WTC11 (cell line): ENCODE measurements at regions not wholly inside any gene's neighbourhood (a gene's known extent, or its start where the extent isn't known, plus 50 kb on each side); places are given as distances from the start of the nearest gene placed in this dataset.

Experiments used
- ATAC-seq: fragments of 200-7000 bp; cut with Tn5 transposase; 2 replicates; pipeline ENCODE4 v1.10.0; 2021; ENCODE audit warnings: mild to moderate bottlenecking, moderate library complexity
- CTCF ChIA-PET: fragments of 300-600 bp; sonication (Branson Sonifier 250); formaldehyde crosslinking; loops from one replicate; lab custom pipeline; 2021; ENCODE audit warnings: antibody characterized with exemption; lab: Charles Lee
- POLR2A ChIA-PET: fragments of 350-600 bp; sonication (Branson Sonifier 250); formaldehyde crosslinking; loops from one replicate; lab custom pipeline; 2021; ENCODE audit warnings: antibody characterized with exemption; lab: Charles Lee
- DNase-seq: peaks from one replicate; pipeline ENCODE4 v3.0.0; 2021; ENCODE audit warnings: low spot score
- H3K27ac Mint-ChIP-seq: 2 replicates; pipeline ENCODE4 v1.8.0; 2021; ENCODE audit warnings: mixed read lengths
- H3K27me3 Mint-ChIP-seq: 2 replicates; pipeline ENCODE4 v1.8.0; 2021; ENCODE audit warnings: low read depth, mild to moderate bottlenecking, moderate library complexity, mixed read lengths
- H3K36me3 Mint-ChIP-seq: 2 replicates; pipeline ENCODE4 v1.8.0; 2021; ENCODE audit warnings: mixed read lengths
- H3K4me1 Mint-ChIP-seq: 2 replicates; pipeline ENCODE4 v1.8.0; 2022; ENCODE audit warnings: mixed read lengths
- H3K4me3 Mint-ChIP-seq: 2 replicates; pipeline ENCODE4 v1.8.0; 2021; ENCODE audit warnings: mild to moderate bottlenecking, moderate library complexity, mixed read lengths
- H3K9me3 Mint-ChIP-seq: 2 replicates; pipeline ENCODE4 v1.8.0; 2021; ENCODE audit warnings: mixed read lengths
- CREB1 ChIP-seq: sonication (generic); formaldehyde crosslinking; IDR thresholded peaks from 2 replicates; pipeline ENCODE4 v1.8.0; 2023; ENCODE audit warnings: mild to moderate bottlenecking, missing genetic modification reagents
- ETV6 ChIP-seq: sonication (generic); formaldehyde crosslinking; IDR thresholded peaks from 2 replicates; pipeline ENCODE4 v1.8.1; 2022; ENCODE audit warnings: mild to moderate bottlenecking, missing genetic modification reagents
- FOXK1 ChIP-seq: sonication (generic); formaldehyde crosslinking; IDR thresholded peaks from 2 replicates; pipeline ENCODE4 v1.8.0; 2022; ENCODE audit warnings: mild to moderate bottlenecking, moderate library complexity, missing genetic modification reagents
- GABPB1 ChIP-seq: sonication (generic); formaldehyde crosslinking; IDR thresholded peaks from 2 replicates; pipeline ENCODE4 v1.8.1; 2023; ENCODE audit warnings: mild to moderate bottlenecking, missing genetic modification reagents
- GTF2I ChIP-seq: fragments of 250-450 bp; sonication (Bioruptor Pico); conservative IDR thresholded peaks from 2 replicates; pipeline ENCODE4 v1.4.0; 2021; ENCODE audit warnings: mild to moderate bottlenecking
- NFATC4 ChIP-seq: fragments of 250-450 bp; sonication (Bioruptor Pico); IDR thresholded peaks from 2 replicates; pipeline ENCODE4 v1.9.0; 2021; ENCODE audit warnings: mild to moderate bottlenecking
- RELA ChIP-seq: sonication (generic); formaldehyde crosslinking; IDR thresholded peaks from 2 replicates; pipeline ENCODE4 v1.8.1; 2022; ENCODE audit warnings: missing genetic modification reagents, mild to moderate bottlenecking, borderline replicate concordance
- TCF7 ChIP-seq: sonication (generic); formaldehyde crosslinking; IDR thresholded peaks from 2 replicates; pipeline ENCODE4 v1.8.0; 2022; ENCODE audit warnings: mild to moderate bottlenecking, low read depth, missing genetic modification reagents, moderate library complexity
- TEAD4 ChIP-seq: sonication (generic); formaldehyde crosslinking; IDR thresholded peaks from 2 replicates; pipeline ENCODE4 v1.8.0; 2022; ENCODE audit warnings: mild to moderate bottlenecking, missing genetic modification reagents
- ZNF121 ChIP-seq: sonication (generic); formaldehyde crosslinking; IDR thresholded peaks from 2 replicates; pipeline ENCODE4 v1.8.0; 2023; ENCODE audit warnings: missing genetic modification reagents
- ZNF138 ChIP-seq: sonication (generic); formaldehyde crosslinking; conservative IDR thresholded peaks from 2 replicates; pipeline ENCODE4 v1.8.1; 2022; ENCODE audit warnings: mild to moderate bottlenecking, moderate library complexity, missing genetic modification reagents
- ZNF232 ChIP-seq: sonication (generic); formaldehyde crosslinking; IDR thresholded peaks from 2 replicates; pipeline ENCODE4 v1.8.0; 2022; ENCODE audit warnings: mild to moderate bottlenecking, missing genetic modification reagents
- ZNF396 ChIP-seq: fragments of 250-450 bp; sonication (Bioruptor Pico); IDR thresholded peaks from 2 replicates; pipeline ENCODE4 v1.8.0; 2021; ENCODE audit warnings: mild to moderate bottlenecking, moderate library complexity, borderline replicate concordance
- ZNF416 ChIP-seq: fragments of 250-450 bp; sonication (Bioruptor Pico); IDR thresholded peaks from 2 replicates; pipeline ENCODE4 v1.9.0; 2021; ENCODE audit warnings: mild to moderate bottlenecking, inconsistent platforms
- TF ChIP-seq, protein P1 (sequence below): sonication (generic); formaldehyde crosslinking; IDR thresholded peaks from 2 replicates; pipeline ENCODE4 v1.8.1; 2022; ENCODE audit warnings: low read depth, missing genetic modification reagents, borderline replicate concordance
- TF ChIP-seq, protein P2 (sequence below): sonication (generic); formaldehyde crosslinking; IDR thresholded peaks from 2 replicates; pipeline ENCODE4 v1.8.1; 2023; ENCODE audit warnings: mild to moderate bottlenecking, missing genetic modification reagents, borderline replicate concordance
- TF ChIP-seq, protein P3 (sequence below): sonication (generic); formaldehyde crosslinking; IDR thresholded peaks from 2 replicates; pipeline ENCODE4 v1.8.0; 2022; ENCODE audit warnings: mild to moderate bottlenecking, missing genetic modification reagents
- TF ChIP-seq, protein P4 (sequence below): sonication (generic); formaldehyde crosslinking; IDR thresholded peaks from 2 replicates; pipeline ENCODE4 v1.8.0; 2023; ENCODE audit warnings: missing genetic modification reagents, mild to moderate bottlenecking, borderline replicate concordance
- TF ChIP-seq, protein P5 (sequence below): sonication (generic); formaldehyde crosslinking; IDR thresholded peaks from 2 replicates; pipeline ENCODE4 v1.8.1; 2022; ENCODE audit warnings: missing genetic modification reagents, borderline replicate concordance
- TF ChIP-seq, protein P6 (sequence below): sonication (generic); formaldehyde crosslinking; IDR thresholded peaks from 2 replicates; pipeline ENCODE4 v1.8.1; 2022; ENCODE audit warnings: mild to moderate bottlenecking, moderate library complexity, missing genetic modification reagents
- TF ChIP-seq, protein P7 (sequence below): sonication (generic); formaldehyde crosslinking; IDR thresholded peaks from 2 replicates; pipeline ENCODE4 v1.8.0; 2022; ENCODE audit warnings: mild to moderate bottlenecking, missing genetic modification reagents

DNA sequence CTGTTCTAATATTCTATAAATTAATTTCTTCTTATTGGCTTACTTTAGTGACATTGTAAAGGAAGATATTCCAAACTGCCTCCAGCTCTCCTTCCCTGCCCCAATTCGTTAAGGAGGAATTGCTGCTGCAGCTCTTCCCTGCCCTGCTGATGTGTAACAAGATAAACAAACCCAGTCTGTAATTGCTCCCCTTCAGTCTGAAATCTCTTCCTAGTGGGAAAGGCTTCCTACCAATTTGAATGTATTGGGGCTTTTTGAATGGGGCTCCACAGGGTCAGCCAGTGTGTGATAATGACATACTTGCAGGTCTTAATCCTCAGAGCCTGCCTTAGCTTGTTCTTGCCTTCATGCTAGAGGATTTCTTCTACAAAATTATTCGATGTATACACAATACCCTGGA is 849.9 kb upstream of the GHITM start:
- H3K27ac Mint-ChIP-seq = no peak overlapping the region; the same call in 1 of the 2 replicates
- ChIA-PET POLR2A (no interaction called here), CTCF (no interaction called here)
- DNase-seq (no peak), ATAC-seq (peak; percentile 88)
- H3K4me3 Mint-ChIP-seq = no peak overlapping the region
- no peaks in the 10 kb centered on the region for H3K27me3 Mint-ChIP-seq
- H3K36me3 Mint-ChIP-seq = peaks cover 9% of the 10 kb centered on the region; the same call in 1 of the 2 replicates
- TF ChIP-seq CREB1 (CRISPR knock-in tag) (no peak), ETV6 (CRISPR knock-in tag) (no peak), TEAD4 (no peak), GTF2I (no peak), ZNF232 (CRISPR knock-in tag) (no peak), ZNF416 (CRISPR knock-in tag) (no peak), NFATC4 (CRISPR knock-in tag) (no peak), RELA (CRISPR knock-in tag) (no peak), FOXK1 (CRISPR knock-in tag) (no peak), GABPB1 (CRISPR knock-in tag) (no peak), ZNF138 (CRISPR knock-in tag) (no peak), ZNF396 (CRISPR knock-in tag) (no peak), TCF7 (no peak)
- TF ChIP-seq, protein P1, sequence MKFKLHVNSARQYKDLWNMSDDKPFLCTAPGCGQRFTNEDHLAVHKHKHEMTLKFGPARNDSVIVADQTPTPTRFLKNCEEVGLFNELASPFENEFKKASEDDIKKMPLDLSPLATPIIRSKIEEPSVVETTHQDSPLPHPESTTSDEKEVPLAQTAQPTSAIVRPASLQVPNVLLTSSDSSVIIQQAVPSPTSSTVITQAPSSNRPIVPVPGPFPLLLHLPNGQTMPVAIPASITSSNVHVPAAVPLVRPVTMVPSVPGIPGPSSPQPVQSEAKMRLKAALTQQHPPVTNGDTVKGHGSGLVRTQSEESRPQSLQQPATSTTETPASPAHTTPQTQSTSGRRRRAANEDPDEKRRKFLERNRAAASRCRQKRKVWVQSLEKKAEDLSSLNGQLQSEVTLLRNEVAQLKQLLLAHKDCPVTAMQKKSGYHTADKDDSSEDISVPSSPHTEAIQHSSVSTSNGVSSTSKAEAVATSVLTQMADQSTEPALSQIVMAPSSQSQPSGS (CRISPR knock-in tag) = no peak
- TF ChIP-seq, protein P2, sequence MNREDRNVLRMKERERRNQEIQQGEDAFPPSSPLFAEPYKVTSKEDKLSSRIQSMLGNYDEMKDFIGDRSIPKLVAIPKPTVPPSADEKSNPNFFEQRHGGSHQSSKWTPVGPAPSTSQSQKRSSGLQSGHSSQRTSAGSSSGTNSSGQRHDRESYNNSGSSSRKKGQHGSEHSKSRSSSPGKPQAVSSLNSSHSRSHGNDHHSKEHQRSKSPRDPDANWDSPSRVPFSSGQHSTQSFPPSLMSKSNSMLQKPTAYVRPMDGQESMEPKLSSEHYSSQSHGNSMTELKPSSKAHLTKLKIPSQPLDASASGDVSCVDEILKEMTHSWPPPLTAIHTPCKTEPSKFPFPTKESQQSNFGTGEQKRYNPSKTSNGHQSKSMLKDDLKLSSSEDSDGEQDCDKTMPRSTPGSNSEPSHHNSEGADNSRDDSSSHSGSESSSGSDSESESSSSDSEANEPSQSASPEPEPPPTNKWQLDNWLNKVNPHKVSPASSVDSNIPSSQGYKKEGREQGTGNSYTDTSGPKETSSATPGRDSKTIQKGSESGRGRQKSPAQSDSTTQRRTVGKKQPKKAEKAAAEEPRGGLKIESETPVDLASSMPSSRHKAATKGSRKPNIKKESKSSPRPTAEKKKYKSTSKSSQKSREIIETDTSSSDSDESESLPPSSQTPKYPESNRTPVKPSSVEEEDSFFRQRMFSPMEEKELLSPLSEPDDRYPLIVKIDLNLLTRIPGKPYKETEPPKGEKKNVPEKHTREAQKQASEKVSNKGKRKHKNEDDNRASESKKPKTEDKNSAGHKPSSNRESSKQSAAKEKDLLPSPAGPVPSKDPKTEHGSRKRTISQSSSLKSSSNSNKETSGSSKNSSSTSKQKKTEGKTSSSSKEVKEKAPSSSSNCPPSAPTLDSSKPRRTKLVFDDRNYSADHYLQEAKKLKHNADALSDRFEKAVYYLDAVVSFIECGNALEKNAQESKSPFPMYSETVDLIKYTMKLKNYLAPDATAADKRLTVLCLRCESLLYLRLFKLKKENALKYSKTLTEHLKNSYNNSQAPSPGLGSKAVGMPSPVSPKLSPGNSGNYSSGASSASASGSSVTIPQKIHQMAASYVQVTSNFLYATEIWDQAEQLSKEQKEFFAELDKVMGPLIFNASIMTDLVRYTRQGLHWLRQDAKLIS (CRISPR knock-in tag) = no peak
- TF ChIP-seq, protein P3, sequence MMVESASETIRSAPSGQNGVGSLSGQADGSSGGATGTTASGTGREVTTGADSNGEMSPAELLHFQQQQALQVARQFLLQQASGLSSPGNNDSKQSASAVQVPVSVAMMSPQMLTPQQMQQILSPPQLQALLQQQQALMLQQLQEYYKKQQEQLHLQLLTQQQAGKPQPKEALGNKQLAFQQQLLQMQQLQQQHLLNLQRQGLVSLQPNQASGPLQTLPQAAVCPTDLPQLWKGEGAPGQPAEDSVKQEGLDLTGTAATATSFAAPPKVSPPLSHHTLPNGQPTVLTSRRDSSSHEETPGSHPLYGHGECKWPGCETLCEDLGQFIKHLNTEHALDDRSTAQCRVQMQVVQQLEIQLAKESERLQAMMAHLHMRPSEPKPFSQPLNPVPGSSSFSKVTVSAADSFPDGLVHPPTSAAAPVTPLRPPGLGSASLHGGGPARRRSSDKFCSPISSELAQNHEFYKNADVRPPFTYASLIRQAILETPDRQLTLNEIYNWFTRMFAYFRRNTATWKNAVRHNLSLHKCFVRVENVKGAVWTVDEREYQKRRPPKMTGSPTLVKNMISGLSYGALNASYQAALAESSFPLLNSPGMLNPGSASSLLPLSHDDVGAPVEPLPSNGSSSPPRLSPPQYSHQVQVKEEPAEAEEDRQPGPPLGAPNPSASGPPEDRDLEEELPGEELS = no peak
- H3K9me3 Mint-ChIP-seq = peaks cover 31% of the 10 kb centered on the region
- H3K4me1 Mint-ChIP-seq = peaks cover 12% of the 10 kb centered on the region

DNA sequence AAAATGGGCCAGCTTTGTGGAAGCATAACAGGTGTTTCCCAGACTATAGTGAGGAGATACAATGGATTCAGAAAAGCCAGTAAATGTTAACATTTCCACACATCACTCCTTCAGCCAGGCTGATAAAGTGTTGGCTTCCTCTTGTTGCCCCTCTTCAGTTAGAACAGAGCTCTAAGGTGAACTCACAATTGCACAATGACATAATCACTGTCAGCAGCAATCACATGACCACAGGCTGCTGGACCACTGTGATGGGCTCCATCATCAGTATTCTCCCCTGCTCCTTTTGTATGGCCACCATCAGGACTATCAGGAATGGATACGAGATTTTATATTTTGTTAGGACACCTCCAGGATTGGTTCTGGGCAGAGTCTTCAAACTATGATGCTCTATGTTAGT is 849.4 kb upstream of the GHITM start:
- POLR2A ChIA-PET = no interaction called here
- Mint-ChIP-seq H3K4me3 (no peak overlapping the region), H3K4me1 (peaks cover 12% of the 10 kb centered on the region), H3K27ac (no peak overlapping the region), H3K36me3 (peaks cover 9% of the 10 kb centered on the region; the same call in 1 of the 2 replicates), H3K27me3 (no peaks in the 10 kb centered on the region), H3K9me3 (peaks cover 35% of the 10 kb centered on the region)
- no peak for DNase-seq
- ATAC-seq = 0 out of 2 replicates have a peak, but pooled peaks have one; percentile 30
- CTCF ChIA-PET = no interaction called here
- TF ChIP-seq, protein P4, sequence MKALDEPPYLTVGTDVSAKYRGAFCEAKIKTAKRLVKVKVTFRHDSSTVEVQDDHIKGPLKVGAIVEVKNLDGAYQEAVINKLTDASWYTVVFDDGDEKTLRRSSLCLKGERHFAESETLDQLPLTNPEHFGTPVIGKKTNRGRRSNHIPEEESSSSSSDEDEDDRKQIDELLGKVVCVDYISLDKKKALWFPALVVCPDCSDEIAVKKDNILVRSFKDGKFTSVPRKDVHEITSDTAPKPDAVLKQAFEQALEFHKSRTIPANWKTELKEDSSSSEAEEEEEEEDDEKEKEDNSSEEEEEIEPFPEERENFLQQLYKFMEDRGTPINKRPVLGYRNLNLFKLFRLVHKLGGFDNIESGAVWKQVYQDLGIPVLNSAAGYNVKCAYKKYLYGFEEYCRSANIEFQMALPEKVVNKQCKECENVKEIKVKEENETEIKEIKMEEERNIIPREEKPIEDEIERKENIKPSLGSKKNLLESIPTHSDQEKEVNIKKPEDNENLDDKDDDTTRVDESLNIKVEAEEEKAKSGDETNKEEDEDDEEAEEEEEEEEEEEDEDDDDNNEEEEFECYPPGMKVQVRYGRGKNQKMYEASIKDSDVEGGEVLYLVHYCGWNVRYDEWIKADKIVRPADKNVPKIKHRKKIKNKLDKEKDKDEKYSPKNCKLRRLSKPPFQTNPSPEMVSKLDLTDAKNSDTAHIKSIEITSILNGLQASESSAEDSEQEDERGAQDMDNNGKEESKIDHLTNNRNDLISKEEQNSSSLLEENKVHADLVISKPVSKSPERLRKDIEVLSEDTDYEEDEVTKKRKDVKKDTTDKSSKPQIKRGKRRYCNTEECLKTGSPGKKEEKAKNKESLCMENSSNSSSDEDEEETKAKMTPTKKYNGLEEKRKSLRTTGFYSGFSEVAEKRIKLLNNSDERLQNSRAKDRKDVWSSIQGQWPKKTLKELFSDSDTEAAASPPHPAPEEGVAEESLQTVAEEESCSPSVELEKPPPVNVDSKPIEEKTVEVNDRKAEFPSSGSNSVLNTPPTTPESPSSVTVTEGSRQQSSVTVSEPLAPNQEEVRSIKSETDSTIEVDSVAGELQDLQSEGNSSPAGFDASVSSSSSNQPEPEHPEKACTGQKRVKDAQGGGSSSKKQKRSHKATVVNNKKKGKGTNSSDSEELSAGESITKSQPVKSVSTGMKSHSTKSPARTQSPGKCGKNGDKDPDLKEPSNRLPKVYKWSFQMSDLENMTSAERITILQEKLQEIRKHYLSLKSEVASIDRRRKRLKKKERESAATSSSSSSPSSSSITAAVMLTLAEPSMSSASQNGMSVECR = no peak
- TF ChIP-seq, protein P5, sequence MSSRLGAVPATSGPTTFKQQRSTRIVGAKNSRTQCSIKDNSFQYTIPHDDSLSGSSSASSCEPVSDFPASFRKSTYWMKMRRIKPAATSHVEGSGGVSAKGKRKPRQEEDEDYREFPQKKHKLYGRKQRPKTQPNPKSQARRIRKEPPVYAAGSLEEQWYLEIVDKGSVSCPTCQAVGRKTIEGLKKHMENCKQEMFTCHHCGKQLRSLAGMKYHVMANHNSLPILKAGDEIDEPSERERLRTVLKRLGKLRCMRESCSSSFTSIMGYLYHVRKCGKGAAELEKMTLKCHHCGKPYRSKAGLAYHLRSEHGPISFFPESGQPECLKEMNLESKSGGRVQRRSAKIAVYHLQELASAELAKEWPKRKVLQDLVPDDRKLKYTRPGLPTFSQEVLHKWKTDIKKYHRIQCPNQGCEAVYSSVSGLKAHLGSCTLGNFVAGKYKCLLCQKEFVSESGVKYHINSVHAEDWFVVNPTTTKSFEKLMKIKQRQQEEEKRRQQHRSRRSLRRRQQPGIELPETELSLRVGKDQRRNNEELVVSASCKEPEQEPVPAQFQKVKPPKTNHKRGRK = no peak
- TF ChIP-seq, protein P6, sequence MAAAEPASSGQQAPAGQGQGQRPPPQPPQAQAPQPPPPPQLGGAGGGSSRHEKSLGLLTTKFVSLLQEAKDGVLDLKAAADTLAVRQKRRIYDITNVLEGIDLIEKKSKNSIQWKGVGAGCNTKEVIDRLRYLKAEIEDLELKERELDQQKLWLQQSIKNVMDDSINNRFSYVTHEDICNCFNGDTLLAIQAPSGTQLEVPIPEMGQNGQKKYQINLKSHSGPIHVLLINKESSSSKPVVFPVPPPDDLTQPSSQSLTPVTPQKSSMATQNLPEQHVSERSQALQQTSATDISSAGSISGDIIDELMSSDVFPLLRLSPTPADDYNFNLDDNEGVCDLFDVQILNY = no peak
- TF ChIP-seq, protein P7, sequence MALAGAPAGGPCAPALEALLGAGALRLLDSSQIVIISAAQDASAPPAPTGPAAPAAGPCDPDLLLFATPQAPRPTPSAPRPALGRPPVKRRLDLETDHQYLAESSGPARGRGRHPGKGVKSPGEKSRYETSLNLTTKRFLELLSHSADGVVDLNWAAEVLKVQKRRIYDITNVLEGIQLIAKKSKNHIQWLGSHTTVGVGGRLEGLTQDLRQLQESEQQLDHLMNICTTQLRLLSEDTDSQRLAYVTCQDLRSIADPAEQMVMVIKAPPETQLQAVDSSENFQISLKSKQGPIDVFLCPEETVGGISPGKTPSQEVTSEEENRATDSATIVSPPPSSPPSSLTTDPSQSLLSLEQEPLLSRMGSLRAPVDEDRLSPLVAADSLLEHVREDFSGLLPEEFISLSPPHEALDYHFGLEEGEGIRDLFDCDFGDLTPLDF = no peak
- TF ChIP-seq ZNF121 = no peak
- no peak for TF ChIP-seq ZNF416 (CRISPR knock-in tag)
